ENCODE measurements at regions not wholly inside any gene's neighbourhood (a gene's known extent, or its start where the extent isn't known, plus 50 kb on each side); places are given as distances from the start of the nearest gene placed in this dataset.

- intact Hi-C loops (cut with DNase I): no loop called here
- TF ChIP-seq POLR2A (IDR thresholded peaks at IDR 0.05) (no peak), CTCF (IDR thresholded peaks at IDR 0.05) (no peak)
- H3K9me3 ChIP-seq (replicated peaks in 1 of 3): no peaks in the 10 kb centered on the region
- no peak overlapping the region for H3K4me3 ChIP-seq
- H3K4me1 ChIP-seq (replicated peaks in 1 of 2): peaks cover 0 to under 1% of the 10 kb centered on the region in 2 donors
- H3K27me3 ChIP-seq: no peaks in the 10 kb centered on the region
- H3K36me3 ChIP-seq (replicated peaks in 1 of 2): no peaks in the 10 kb centered on the region
- WGBS, 4 donors: 92 to 96% (median 94%) methylated on average over 7 of the region's 7 CpGs
- no peak for DNase-seq
- no peak overlapping the region for H3K27ac ChIP-seq
Measured at GRCh38 chr2:120857931-120858330, 122.3 kb downstream of the GLI2 start.

- H3K9me3 ChIP-seq (replicated peaks in 1 of 3): no peaks in the 10 kb centered on the region
- peaks cover 0 to 7% of the 10 kb centered on the region in 2 donors for H3K4me1 ChIP-seq (replicated peaks in 1 of 2)
- H3K36me3 ChIP-seq (replicated peaks in 1 of 2): no peaks in the 10 kb centered on the region
- no peaks in the 10 kb centered on the region for H3K27me3 ChIP-seq
- no peak for DNase-seq
- 69 to 86% (median 82%) methylated on average over 9 to 12 of the region's 12 CpGs for WGBS, 4 donors
- intact Hi-C loops (cut with DNase I): no loop called here
- TF ChIP-seq CTCF (IDR thresholded peaks at IDR 0.05) (no peak), POLR2A (IDR thresholded peaks at IDR 0.05) (no peak)
- no peak overlapping the region for H3K4me3 ChIP-seq
- H3K27ac ChIP-seq: peak overlapping the region in 1 of 5 donors; percentile 30
Measured at GRCh38 chr2:120858361-120859106, 122.9 kb downstream of the GLI2 start.

- TF ChIP-seq POLR2A (IDR thresholded peaks at IDR 0.05) (no peak), CTCF (IDR thresholded peaks at IDR 0.05) (no peak)
- no peak for DNase-seq
- 57 to 93% (median 77%) methylated on average over 3 to 4 of the region's 4 CpGs for WGBS, 4 donors
- H3K4me3 ChIP-seq: no peak overlapping the region
- intact Hi-C loops (cut with DNase I): no loop called here
- H3K36me3 ChIP-seq (replicated peaks in 1 of 2): no peaks in the 10 kb centered on the region
- H3K27ac ChIP-seq: peak overlapping the region in 1 of 5 donors; percentile 30
- peaks cover 0 to 13% of the 10 kb centered on the region in 2 donors for H3K4me1 ChIP-seq (replicated peaks in 1 of 2)
- no peaks in the 10 kb centered on the region for H3K9me3 ChIP-seq (replicated peaks in 1 of 3)
- H3K27me3 ChIP-seq: no peaks in the 10 kb centered on the region
Measured at GRCh38 chr2:120859128-120859527, 123.5 kb downstream of the GLI2 start.

- H3K27ac ChIP-seq: no peak overlapping the region
- no peaks in the 10 kb centered on the region for H3K27me3 ChIP-seq
- H3K36me3 ChIP-seq (replicated peaks in 1 of 2): no peaks in the 10 kb centered on the region
- H3K4me1 ChIP-seq (replicated peaks in 1 of 2): peaks cover 0 to 13% of the 10 kb centered on the region in 2 donors
- no peak for TF ChIP-seq CTCF (IDR thresholded peaks at IDR 0.05)
- no peak for TF ChIP-seq POLR2A (IDR thresholded peaks at IDR 0.05)
- no peaks in the 10 kb centered on the region for H3K9me3 ChIP-seq (replicated peaks in 1 of 3)
- WGBS, 4 donors: 89 to 98% (median 92%) methylated on average over 10 to 14 of the region's 14 CpGs
- DNase-seq: peak in 1 of 7 donors; percentile 20
- intact Hi-C loops (cut with DNase I): no loop called here
- no peak overlapping the region for H3K4me3 ChIP-seq
Measured at GRCh38 chr2:120859814-120860578, 124.3 kb downstream of the GLI2 start.
